ENCODE measurements at regions not wholly inside any gene's neighbourhood (a gene's known extent, or its start where the extent isn't known, plus 50 kb on each side); places are given as distances from the start of the nearest gene placed in this dataset.

- TF ChIP-seq REST (IDR thresholded peaks at IDR 0.05; ENCODE audit: insufficient read depth in 1 of 2, low read depth in 2 of 2, low read length in 2 of 2) (no peak), POLR2AphosphoS5 (IDR thresholded peaks at IDR 0.05; ENCODE audit: low read depth, low read length) (no peak)
These were observed 362.1 kb upstream of the CCNH start for GRCh38 chr5:87774804-87775203.
